ENCODE measurements at regions not wholly inside any gene's neighbourhood (a gene's known extent, or its start where the extent isn't known, plus 50 kb on each side); places are given as distances from the start of the nearest gene placed in this dataset.

GRCh38 chr16:79707876-79708275 is 107.3 kb upstream of the MAF start:
- WGBS, 5 donors, result 59 to 79% (median 69%) methylated on average over 6 of the region's 6 CpGs
- intact Hi-C loops (cut with DNase I; ENCODE audit: low total_unique reads), result no loop called here

GRCh38 chr16:79703066-79703465 is 102.5 kb upstream of the MAF start:
- no peak for DNase-seq
- Histone ChIP-seq H3K27me3 (no peaks in the 10 kb centered on the region), H3K36me3 (no peaks in the 10 kb centered on the region), H3K4me3 (no peak overlapping the region), H3K27ac (no peak overlapping the region), H3K9me3 (no peaks in the 10 kb centered on the region), H3K4me1 (peaks cover 0 to 15% (median 7%) of the 10 kb centered on the region in 4 donors)
- intact Hi-C loops (cut with DNase I; ENCODE audit: low total_unique reads), result no loop called here
- TF ChIP-seq CTCF (IDR thresholded peaks at IDR 0.05) (no peak), EP300 (IDR thresholded peaks at IDR 0.05) (no peak), POLR2A (IDR thresholded peaks at IDR 0.05) (no peak), POLR2AphosphoS5 (IDR thresholded peaks at IDR 0.05) (no peak)
- WGBS, 5 donors, result 89 to 93% (median 91%) methylated on average over 1 of the region's 1 CpG

More at GRCh38 chr16:79707876-79708275, 107.3 kb upstream of the MAF start:
- no peak overlapping the region for H3K4me3 ChIP-seq
- no peaks in the 10 kb centered on the region for H3K9me3 ChIP-seq
- peak overlapping the region in 1 of 5 donors; percentile 21 for H3K27ac ChIP-seq
- H3K36me3 ChIP-seq, result no peaks in the 10 kb centered on the region
- peak in 1 of 3 donors; percentile 45 for TF ChIP-seq POLR2AphosphoS5 (IDR thresholded peaks at IDR 0.05)
- TF ChIP-seq POLR2A (IDR thresholded peaks at IDR 0.05), result no peak
- peaks cover 0 to 13% (median 3%) of the 10 kb centered on the region in 4 donors for H3K4me1 ChIP-seq
- DNase-seq, result peak; percentile 23 to 53
- no peaks in the 10 kb centered on the region for H3K27me3 ChIP-seq

GRCh38 chr16:79698341-79698753 is 97.8 kb upstream of the MAF start:
- TF ChIP-seq EP300 (IDR thresholded peaks at IDR 0.05) (no peak), CTCF (IDR thresholded peaks at IDR 0.05) (no peak), POLR2AphosphoS5 (IDR thresholded peaks at IDR 0.05) (no peak), POLR2A (IDR thresholded peaks at IDR 0.05) (no peak)
- Histone ChIP-seq H3K27ac (peak overlapping the region in 1 of 5 donors; percentile 17), H3K9me3 (peaks cover 0 to 3% (median 0%) of the 10 kb centered on the region in 4 donors), H3K4me3 (no peak overlapping the region), H3K27me3 (no peaks in the 10 kb centered on the region), H3K4me1 (peaks cover 0 to 12% (median 2%) of the 10 kb centered on the region in 4 donors), H3K36me3 (no peaks in the 10 kb centered on the region)
- intact Hi-C loops (cut with DNase I; ENCODE audit: low total_unique reads), result no loop called here
- DNase-seq, result peak in 1 of 2 donors; percentile 65
- WGBS, 5 donors, result 22 to 48% (median 39%) methylated on average over 5 of the region's 5 CpGs

GRCh38 chr16:79697562-79698112 is 97.1 kb upstream of the MAF start:
- no peak for DNase-seq
- Histone ChIP-seq H3K36me3 (no peaks in the 10 kb centered on the region), H3K9me3 (peaks cover 0 to 6% (median 0%) of the 10 kb centered on the region in 4 donors), H3K27ac (no peak overlapping the region), H3K27me3 (no peaks in the 10 kb centered on the region), H3K4me3 (no peak overlapping the region), H3K4me1 (peaks cover 0 to 12% (median 2%) of the 10 kb centered on the region in 4 donors)
- no peak for TF ChIP-seq EP300 (IDR thresholded peaks at IDR 0.05)
- no peak for TF ChIP-seq POLR2AphosphoS5 (IDR thresholded peaks at IDR 0.05)
- TF ChIP-seq POLR2A (IDR thresholded peaks at IDR 0.05), result no peak
- TF ChIP-seq CTCF (IDR thresholded peaks at IDR 0.05), result no peak
- intact Hi-C loops (cut with DNase I; ENCODE audit: low total_unique reads), result no loop called here

GRCh38 chr16:79691007-79691406 is 90.5 kb upstream of the MAF start:
- Histone ChIP-seq H3K36me3 (no peaks in the 10 kb centered on the region), H3K9me3 (peaks cover 0 to 6% (median 0%) of the 10 kb centered on the region in 4 donors), H3K4me3 (no peak overlapping the region), H3K27me3 (no peaks in the 10 kb centered on the region), H3K27ac (no peak overlapping the region), H3K4me1 (peaks cover 0 to 4% (median 0%) of the 10 kb centered on the region in 4 donors)
- 70 to 88% (median 84%) methylated on average over 5 of the region's 5 CpGs for WGBS, 5 donors
- no peak for DNase-seq
- TF ChIP-seq POLR2AphosphoS5 (IDR thresholded peaks at IDR 0.05), result no peak
- TF ChIP-seq POLR2A (IDR thresholded peaks at IDR 0.05), result no peak
- no peak for TF ChIP-seq CTCF (IDR thresholded peaks at IDR 0.05)
- TF ChIP-seq EP300 (IDR thresholded peaks at IDR 0.05), result no peak
- intact Hi-C loops (cut with DNase I; ENCODE audit: low total_unique reads), result no loop called here
